Nephron progenitor cell (in vitro differentiated cells): ENCODE measurements at regions not wholly inside any gene's neighbourhood (a gene's known extent, or its start where the extent isn't known, plus 50 kb on each side); places are given as distances from the start of the nearest gene placed in this dataset.

ENCODE experiments used
- DNase-seq: peaks from one replicate; pipeline ENCODE4 v3.0.0; 2021
- H3K27ac Mint-ChIP-seq: 2 replicates; pipeline ENCODE4 v1.8.0; 2021; ENCODE audit warnings: mild to moderate bottlenecking, moderate library complexity, mixed read lengths
- H3K27me3 Mint-ChIP-seq: 2 replicates; pipeline ENCODE4 v1.8.0; 2021; ENCODE audit warnings: mild to moderate bottlenecking, low read depth, mixed read lengths; ENCODE audit not compliant: poor library complexity
- H3K36me3 Mint-ChIP-seq: 2 replicates; pipeline ENCODE4 v1.8.0; 2021; ENCODE audit warnings: low read depth, mixed read lengths
- H3K4me1 Mint-ChIP-seq: 2 replicates; pipeline ENCODE4 v1.8.0; 2021; ENCODE audit warnings: mixed read lengths
- H3K4me3 Mint-ChIP-seq: 2 replicates; pipeline ENCODE4 v1.8.0; 2021; ENCODE audit warnings: mild to moderate bottlenecking, moderate library complexity, mixed read lengths
- H3K9me3 Mint-ChIP-seq: 2 replicates; pipeline ENCODE4 v1.8.0; 2021; ENCODE audit warnings: mild to moderate bottlenecking, moderate library complexity, mixed read lengths
- TF ChIP-seq, protein P1 (sequence below): fragments of 200-600 bp; sonication (generic); IDR thresholded peaks from 2 replicates; pipeline ENCODE4 v1.5.0; 2021; ENCODE audit warnings: antibody characterized with exemption

GRCh38 chrX:125744914-125745313 lies 421.2 kb downstream of the DCAF12L2 start:
- H3K27ac Mint-ChIP-seq, result no peak overlapping the region
- H3K27me3 Mint-ChIP-seq, result no peaks in the 10 kb centered on the region
- no peaks in the 10 kb centered on the region for H3K36me3 Mint-ChIP-seq
- no peaks in the 10 kb centered on the region for H3K9me3 Mint-ChIP-seq
- DNase-seq, result no peak
- no peak overlapping the region for H3K4me3 Mint-ChIP-seq
- TF ChIP-seq, protein P1, sequence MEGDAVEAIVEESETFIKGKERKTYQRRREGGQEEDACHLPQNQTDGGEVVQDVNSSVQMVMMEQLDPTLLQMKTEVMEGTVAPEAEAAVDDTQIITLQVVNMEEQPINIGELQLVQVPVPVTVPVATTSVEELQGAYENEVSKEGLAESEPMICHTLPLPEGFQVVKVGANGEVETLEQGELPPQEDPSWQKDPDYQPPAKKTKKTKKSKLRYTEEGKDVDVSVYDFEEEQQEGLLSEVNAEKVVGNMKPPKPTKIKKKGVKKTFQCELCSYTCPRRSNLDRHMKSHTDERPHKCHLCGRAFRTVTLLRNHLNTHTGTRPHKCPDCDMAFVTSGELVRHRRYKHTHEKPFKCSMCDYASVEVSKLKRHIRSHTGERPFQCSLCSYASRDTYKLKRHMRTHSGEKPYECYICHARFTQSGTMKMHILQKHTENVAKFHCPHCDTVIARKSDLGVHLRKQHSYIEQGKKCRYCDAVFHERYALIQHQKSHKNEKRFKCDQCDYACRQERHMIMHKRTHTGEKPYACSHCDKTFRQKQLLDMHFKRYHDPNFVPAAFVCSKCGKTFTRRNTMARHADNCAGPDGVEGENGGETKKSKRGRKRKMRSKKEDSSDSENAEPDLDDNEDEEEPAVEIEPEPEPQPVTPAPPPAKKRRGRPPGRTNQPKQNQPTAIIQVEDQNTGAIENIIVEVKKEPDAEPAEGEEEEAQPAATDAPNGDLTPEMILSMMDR, result no peak
- no peaks in the 10 kb centered on the region for H3K4me1 Mint-ChIP-seq

GRCh38 chrX:125757794-125758564 lies 408.1 kb downstream of the DCAF12L2 start:
- Mint-ChIP-seq H3K36me3 (peaks cover 4% of the 10 kb centered on the region), H3K9me3 (peaks cover 33% of the 10 kb centered on the region), H3K27me3 (peaks cover 3% of the 10 kb centered on the region), H3K4me3 (no peak overlapping the region), H3K4me1 (no peaks in the 10 kb centered on the region), H3K27ac (no peak overlapping the region)
- peak; percentile 1 for DNase-seq
- TF ChIP-seq, protein P1, result no peak

- Mint-ChIP-seq H3K27ac (no peak overlapping the region), H3K9me3 (peaks cover 41% of the 10 kb centered on the region), H3K36me3 (peaks cover 8% of the 10 kb centered on the region), H3K4me3 (no peak overlapping the region), H3K4me1 (no peaks in the 10 kb centered on the region), H3K27me3 (peaks cover 3% of the 10 kb centered on the region)
- DNase-seq, result no peak
- TF ChIP-seq, protein P1, result no peak
Measured at GRCh38 chrX:125758819-125759218, 407.3 kb downstream of the DCAF12L2 start.

DNA sequence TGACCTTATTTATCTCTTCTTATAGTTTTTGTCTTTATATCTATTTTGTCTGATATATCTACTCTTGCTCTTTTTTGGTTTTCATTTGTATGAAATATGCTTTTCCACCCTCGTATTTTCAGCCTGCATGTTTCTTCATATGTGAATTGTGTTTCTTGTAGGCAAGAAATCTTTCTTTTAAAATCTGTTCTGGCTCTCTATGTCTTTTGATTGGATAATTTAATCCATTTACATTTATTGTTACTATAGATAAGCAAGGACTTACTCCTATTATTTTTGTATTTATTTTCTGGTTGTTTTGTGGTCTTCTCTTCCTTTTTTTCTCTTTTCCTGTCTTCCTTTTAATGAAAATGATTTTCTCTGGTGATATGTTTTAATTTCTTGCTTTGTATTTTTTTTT lies 403.1 kb downstream of the DCAF12L2 start:
- H3K36me3 Mint-ChIP-seq, result peaks cover 8% of the 10 kb centered on the region
- H3K27me3 Mint-ChIP-seq, result no peaks in the 10 kb centered on the region
- TF ChIP-seq, protein P1, result no peak
- DNase-seq, result no peak
- peaks cover 56% of the 10 kb centered on the region for H3K9me3 Mint-ChIP-seq
- H3K27ac Mint-ChIP-seq, result no peak overlapping the region
- no peak overlapping the region for H3K4me3 Mint-ChIP-seq
- H3K4me1 Mint-ChIP-seq, result no peaks in the 10 kb centered on the region

DNA sequence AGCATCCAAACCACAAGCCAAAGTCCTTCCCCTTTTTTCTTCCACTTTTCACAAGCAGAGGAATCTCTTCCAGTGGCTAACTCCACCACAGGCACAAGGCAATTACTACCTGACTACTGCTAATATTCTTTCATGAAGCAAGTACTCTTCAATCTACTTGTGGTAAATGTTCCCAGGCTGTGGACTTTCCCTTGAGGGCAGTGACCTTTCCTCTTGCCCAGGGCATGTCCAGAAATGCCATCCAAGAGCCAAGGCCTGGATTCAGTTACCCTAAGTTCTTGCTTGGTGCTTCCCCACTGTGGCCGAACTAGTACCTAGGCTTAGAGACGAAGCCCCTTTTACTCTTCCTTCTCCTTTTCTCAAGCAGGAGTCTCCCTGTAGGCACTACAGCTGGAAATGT lies 400.7 kb downstream of the DCAF12L2 start:
- H3K4me1 Mint-ChIP-seq, result no peaks in the 10 kb centered on the region
- TF ChIP-seq, protein P1, result no peak
- peaks cover 8% of the 10 kb centered on the region for H3K36me3 Mint-ChIP-seq
- no peak overlapping the region for H3K4me3 Mint-ChIP-seq
- H3K9me3 Mint-ChIP-seq, result peaks cover 46% of the 10 kb centered on the region
- no peak for DNase-seq
- no peaks in the 10 kb centered on the region for H3K27me3 Mint-ChIP-seq
- H3K27ac Mint-ChIP-seq, result no peak overlapping the region

- Mint-ChIP-seq H3K27me3 (peaks cover 2% of the 10 kb centered on the region), H3K36me3 (no peaks in the 10 kb centered on the region), H3K4me3 (no peak overlapping the region), H3K4me1 (no peaks in the 10 kb centered on the region), H3K9me3 (peaks cover 7% of the 10 kb centered on the region), H3K27ac (no peak overlapping the region)
- no peak for DNase-seq
- TF ChIP-seq, protein P1, result no peak
Measured at GRCh38 chrX:125769628-125770027, 396.5 kb downstream of the DCAF12L2 start.
